ENCODE measurements at regions not wholly inside any gene's neighbourhood (a gene's known extent, or its start where the extent isn't known, plus 50 kb on each side); places are given as distances from the start of the nearest gene placed in this dataset.

GRCh38 chr14:58774531-58774930, 136.8 kb downstream of the DACT1 start:
- no peak for TF ChIP-seq TAF1 (IDR thresholded peaks at IDR 0.05; ENCODE audit: borderline replicate concordance, low read depth, low read length)
- TF ChIP-seq POLR2AphosphoS5 (IDR thresholded peaks at IDR 0.05; ENCODE audit: low read depth, low read length) = no peak
- TF ChIP-seq POLR2A (IDR thresholded peaks at IDR 0.05; ENCODE audit: low read depth, low read length) = no peak
